ENCODE measurements at regions not wholly inside any gene's neighbourhood (a gene's known extent, or its start where the extent isn't known, plus 50 kb on each side); places are given as distances from the start of the nearest gene placed in this dataset.

GRCh38 chr15:81475926-81476325, 101.9 kb upstream of the TMC3 start:
- no peaks in the 10 kb centered on the region; the same call in 1 of the 2 replicates for H3K27me3 ChIP-seq (replicated peaks; ENCODE audit: control insufficient read depth, insufficient read depth, low read length)
- no peak overlapping the region for H3K4me3 ChIP-seq (replicated peaks; ENCODE audit: low read depth, low read length)
- no peaks in the 10 kb centered on the region for H3K36me3 ChIP-seq (ENCODE audit: control insufficient read depth, insufficient read depth, low read length)
- TF ChIP-seq, protein P1, sequence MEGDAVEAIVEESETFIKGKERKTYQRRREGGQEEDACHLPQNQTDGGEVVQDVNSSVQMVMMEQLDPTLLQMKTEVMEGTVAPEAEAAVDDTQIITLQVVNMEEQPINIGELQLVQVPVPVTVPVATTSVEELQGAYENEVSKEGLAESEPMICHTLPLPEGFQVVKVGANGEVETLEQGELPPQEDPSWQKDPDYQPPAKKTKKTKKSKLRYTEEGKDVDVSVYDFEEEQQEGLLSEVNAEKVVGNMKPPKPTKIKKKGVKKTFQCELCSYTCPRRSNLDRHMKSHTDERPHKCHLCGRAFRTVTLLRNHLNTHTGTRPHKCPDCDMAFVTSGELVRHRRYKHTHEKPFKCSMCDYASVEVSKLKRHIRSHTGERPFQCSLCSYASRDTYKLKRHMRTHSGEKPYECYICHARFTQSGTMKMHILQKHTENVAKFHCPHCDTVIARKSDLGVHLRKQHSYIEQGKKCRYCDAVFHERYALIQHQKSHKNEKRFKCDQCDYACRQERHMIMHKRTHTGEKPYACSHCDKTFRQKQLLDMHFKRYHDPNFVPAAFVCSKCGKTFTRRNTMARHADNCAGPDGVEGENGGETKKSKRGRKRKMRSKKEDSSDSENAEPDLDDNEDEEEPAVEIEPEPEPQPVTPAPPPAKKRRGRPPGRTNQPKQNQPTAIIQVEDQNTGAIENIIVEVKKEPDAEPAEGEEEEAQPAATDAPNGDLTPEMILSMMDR (IDR thresholded peaks at IDR 0.05; ENCODE audit: insufficient read depth, low read length, poor library complexity, severe bottlenecking) = no peak
- DNase-seq (ENCODE audit: extremely low read depth, insufficient read length) = no peak

DNA sequence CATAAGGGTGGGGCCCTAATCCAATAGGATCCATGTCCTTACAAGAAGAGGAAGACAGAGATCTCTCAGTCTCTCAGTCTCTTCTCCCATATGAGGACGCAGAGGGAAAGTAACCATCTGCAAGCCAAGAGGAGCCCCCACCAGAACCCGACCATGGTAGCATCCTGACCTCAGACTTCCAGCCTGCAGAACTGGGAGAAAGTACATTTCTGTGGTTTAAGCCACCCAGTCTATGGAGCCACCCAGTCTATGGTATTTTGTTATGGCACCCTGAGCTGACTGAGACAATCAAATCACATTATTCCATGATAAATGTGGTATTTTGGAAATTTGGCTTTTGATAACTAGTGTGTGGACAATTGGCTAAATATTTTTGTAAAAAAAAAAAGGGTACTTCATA, 101.5 kb upstream of the TMC3 start:
- H3K4me3 ChIP-seq (replicated peaks; ENCODE audit: low read depth, low read length) = no peak overlapping the region
- no peaks in the 10 kb centered on the region for H3K36me3 ChIP-seq (ENCODE audit: control insufficient read depth, insufficient read depth, low read length)
- no peaks in the 10 kb centered on the region; the same call in 1 of the 2 replicates for H3K27me3 ChIP-seq (replicated peaks; ENCODE audit: control insufficient read depth, insufficient read depth, low read length)
- TF ChIP-seq, protein P1 (IDR thresholded peaks at IDR 0.05; ENCODE audit: insufficient read depth, low read length, poor library complexity, severe bottlenecking) = no peak
- no peak for DNase-seq (ENCODE audit: extremely low read depth, insufficient read length)

DNA sequence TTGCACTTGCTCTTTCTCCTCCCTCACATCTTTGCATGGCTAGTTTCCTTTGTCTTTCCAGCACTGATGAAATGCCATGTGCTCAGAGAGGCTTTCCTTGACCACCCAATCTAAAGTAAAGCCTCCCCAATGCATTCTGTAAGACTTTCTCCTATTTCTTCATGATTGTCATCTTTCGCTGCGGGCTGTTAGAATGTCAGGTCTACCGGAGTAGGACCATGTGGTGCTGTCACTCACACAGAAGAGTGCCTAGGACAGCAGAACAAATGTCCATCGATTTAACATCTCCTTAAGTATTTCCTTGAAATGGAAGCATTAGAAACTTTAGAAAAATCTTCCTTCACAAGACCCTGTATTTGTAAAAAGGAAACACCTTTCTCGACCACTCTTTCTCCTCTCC, 99.9 kb upstream of the TMC3 start:
- no peaks in the 10 kb centered on the region; the same call in 1 of the 2 replicates for H3K27me3 ChIP-seq (replicated peaks; ENCODE audit: control insufficient read depth, insufficient read depth, low read length)
- no peak overlapping the region for H3K4me3 ChIP-seq (replicated peaks; ENCODE audit: low read depth, low read length)
- TF ChIP-seq, protein P1 (IDR thresholded peaks at IDR 0.05; ENCODE audit: insufficient read depth, low read length, poor library complexity, severe bottlenecking) = no peak
- no peaks in the 10 kb centered on the region for H3K36me3 ChIP-seq (ENCODE audit: control insufficient read depth, insufficient read depth, low read length)
- DNase-seq (ENCODE audit: extremely low read depth, insufficient read length) = no peak

DNA sequence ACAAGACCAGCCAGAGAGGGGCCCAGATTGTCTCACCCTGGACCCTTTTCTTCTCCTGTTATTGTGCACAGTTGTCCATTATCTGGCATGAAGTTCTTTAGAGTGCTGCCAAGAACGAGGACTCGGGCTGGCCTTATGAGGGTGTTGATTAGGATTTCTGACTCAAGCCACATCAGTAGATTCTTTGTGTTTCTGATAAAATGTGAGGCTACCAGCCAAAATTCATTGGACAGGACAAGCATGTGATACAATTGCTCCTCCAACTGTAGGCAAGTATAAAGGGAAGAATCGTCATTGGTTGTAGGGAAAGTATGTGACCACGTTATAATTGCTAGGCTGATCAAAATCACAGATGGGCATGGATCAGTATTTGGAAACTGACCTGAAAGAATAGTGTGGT, 99.2 kb upstream of the TMC3 start:
- DNase-seq (ENCODE audit: extremely low read depth, insufficient read length) = no peak
- TF ChIP-seq, protein P1 (IDR thresholded peaks at IDR 0.05; ENCODE audit: insufficient read depth, low read length, poor library complexity, severe bottlenecking) = no peak

GRCh38 chr15:81471151-81471550, 97.1 kb upstream of the TMC3 start:
- DNase-seq (ENCODE audit: extremely low read depth, insufficient read length) = no peak
- TF ChIP-seq, protein P1 (IDR thresholded peaks at IDR 0.05; ENCODE audit: insufficient read depth, low read length, poor library complexity, severe bottlenecking) = no peak
- no peak overlapping the region for H3K4me3 ChIP-seq (replicated peaks; ENCODE audit: low read depth, low read length)
- no peaks in the 10 kb centered on the region; the same call in 1 of the 2 replicates for H3K27me3 ChIP-seq (replicated peaks; ENCODE audit: control insufficient read depth, insufficient read depth, low read length)
- no peaks in the 10 kb centered on the region for H3K36me3 ChIP-seq (ENCODE audit: control insufficient read depth, insufficient read depth, low read length)

More for the DNA sequence above, 99.2 kb upstream of the TMC3 start:
- H3K4me3 ChIP-seq (replicated peaks; ENCODE audit: low read depth, low read length) = no peak overlapping the region
- H3K27me3 ChIP-seq (replicated peaks; ENCODE audit: control insufficient read depth, insufficient read depth, low read length) = no peaks in the 10 kb centered on the region; the same call in 1 of the 2 replicates
- no peaks in the 10 kb centered on the region for H3K36me3 ChIP-seq (ENCODE audit: control insufficient read depth, insufficient read depth, low read length)

DNA sequence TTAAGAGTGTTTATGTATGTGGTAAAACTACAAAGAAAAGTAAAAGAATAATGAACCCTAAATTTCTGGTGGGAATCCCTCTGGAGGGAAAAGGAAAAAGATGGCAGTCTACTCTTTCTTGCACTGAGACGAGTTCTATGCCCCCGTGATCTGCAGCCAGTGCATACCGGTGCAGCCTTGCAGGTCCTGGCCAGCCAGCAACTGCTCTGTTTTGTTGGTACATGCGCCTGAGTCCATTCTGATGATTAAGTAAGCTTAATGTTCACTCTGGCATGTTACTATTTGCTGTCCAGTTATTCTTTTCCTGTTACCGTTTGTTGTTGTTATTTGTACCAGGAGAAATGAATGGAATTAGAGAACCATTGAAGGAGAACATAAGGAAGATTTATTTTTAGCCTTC, 95.1 kb upstream of the TMC3 start:
- H3K36me3 ChIP-seq (ENCODE audit: control insufficient read depth, insufficient read depth, low read length) = no peaks in the 10 kb centered on the region
- no peak for DNase-seq (ENCODE audit: extremely low read depth, insufficient read length)
- H3K27me3 ChIP-seq (replicated peaks; ENCODE audit: control insufficient read depth, insufficient read depth, low read length) = no peaks in the 10 kb centered on the region; the same call in 1 of the 2 replicates
- TF ChIP-seq, protein P1 (IDR thresholded peaks at IDR 0.05; ENCODE audit: insufficient read depth, low read length, poor library complexity, severe bottlenecking) = no peak
- no peak overlapping the region for H3K4me3 ChIP-seq (replicated peaks; ENCODE audit: low read depth, low read length)

All from GM06990 (cell line).